ENCODE measurements at regions not wholly inside any gene's neighbourhood (a gene's known extent, or its start where the extent isn't known, plus 50 kb on each side); places are given as distances from the start of the nearest gene placed in this dataset.
A peak's percentile ranks its signal among the peaks of the same experiment; 100 is the strongest.

GRCh38 chr6:167424060-167424673, 99.3 kb downstream of the TTLL2 start:
- no peaks in the 10 kb centered on the region for H3K9me3 ChIP-seq
- ATAC-seq: peak in 1 of 8 donors; percentile 26
- H3K27ac ChIP-seq: no peak overlapping the region
- no peak for DNase-seq
- no peak for TF ChIP-seq CTCF (IDR thresholded peaks at IDR 0.05)
- peaks cover 0 to 4% (median 0%) of the 10 kb centered on the region in 9 donors for H3K4me1 ChIP-seq
- 85 to 90% methylated on average over 21 to 22 of the region's 22 CpGs for WGBS, 2 donors
- no peaks in the 10 kb centered on the region for H3K36me3 ChIP-seq
- intact Hi-C loops (cut with DNase I): no loop called here
- peaks cover 0 to 18% (median 13%) of the 10 kb centered on the region in 7 donors for H3K27me3 ChIP-seq
- no peak overlapping the region for H3K4me3 ChIP-seq

- Histone ChIP-seq H3K9me3 (peaks cover 0 to 5% (median 0%) of the 10 kb centered on the region in 11 donors), H3K4me1 (peaks cover 0 to 4% (median 0%) of the 10 kb centered on the region in 9 donors), H3K27ac (no peak overlapping the region), H3K4me3 (no peak overlapping the region), H3K36me3 (no peaks in the 10 kb centered on the region), H3K27me3 (peaks cover 0 to 17% (median 13%) of the 10 kb centered on the region in 7 donors)
- no peak for DNase-seq
- intact Hi-C loops (cut with DNase I): no loop called here
- no peak for ATAC-seq
- 93 to 96% methylated on average over 9 of the region's 9 CpGs for WGBS, 2 donors
- TF ChIP-seq CTCF (IDR thresholded peaks at IDR 0.05): no peak
These were observed 99.8 kb downstream of the TTLL2 start for GRCh38 chr6:167424700-167425099.

GRCh38 chr6:167426084-167426483, 101.2 kb downstream of the TTLL2 start:
- no peak for DNase-seq
- 35 to 41% methylated on average over 5 of the region's 5 CpGs for WGBS, 2 donors

GRCh38 chr6:167426651-167427050, 101.8 kb downstream of the TTLL2 start:
- DNase-seq: no peak
- Histone ChIP-seq H3K27me3 (no peaks in the 10 kb centered on the region), H3K4me1 (peaks cover 0 to 4% (median 0%) of the 10 kb centered on the region in 9 donors), H3K4me3 (no peak overlapping the region), H3K27ac (no peak overlapping the region), H3K9me3 (peaks cover 0 to 8% (median 0%) of the 10 kb centered on the region in 11 donors), H3K36me3 (no peaks in the 10 kb centered on the region)
- no peak for TF ChIP-seq CTCF (IDR thresholded peaks at IDR 0.05)
- ATAC-seq: peak in 1 of 8 donors; percentile 39
- intact Hi-C loops (cut with DNase I): no loop called here
- 58 to 61% methylated on average over 5 of the region's 5 CpGs for WGBS, 2 donors

More at GRCh38 chr6:167426084-167426483, 101.2 kb downstream of the TTLL2 start:
- intact Hi-C loops (cut with DNase I): no loop called here
- Histone ChIP-seq H3K27ac (no peak overlapping the region), H3K36me3 (no peaks in the 10 kb centered on the region), H3K4me1 (peaks cover 0 to 4% (median 0%) of the 10 kb centered on the region in 9 donors), H3K9me3 (peaks cover 0 to 8% (median 0%) of the 10 kb centered on the region in 11 donors), H3K27me3 (peaks cover 0 to 4% (median 2%) of the 10 kb centered on the region in 7 donors), H3K4me3 (no peak overlapping the region)
- no peak for TF ChIP-seq CTCF (IDR thresholded peaks at IDR 0.05)
- ATAC-seq: no peak
